Retinal pigment epithelial cell (primary cell): ENCODE measurements at regions not wholly inside any gene's neighbourhood (a gene's known extent, or its start where the extent isn't known, plus 50 kb on each side); places are given as distances from the start of the nearest gene placed in this dataset.
"Not testable (repeated sequence)": the region's sequence is repeated elsewhere in the genome, so short reads cannot be mapped to it uniquely, and the experiment has no call there.

Experiments
- DNase-seq: peaks from one replicate; pipeline ENCODE4 v3.0.0-alpha.2; 2010; ENCODE audit warnings: low read depth
- H3K4me3 ChIP-seq: 2 replicates; pipeline ENCODE4 v1.5.1; 2011; ENCODE audit warnings: mild to moderate bottlenecking, low read length, control low read depth, moderate library complexity
- CTCF ChIP-seq: conservative IDR thresholded peaks from 2 replicates; pipeline ENCODE4 v1.5.1; 2011; ENCODE audit warnings: low read depth, low read length, control low read depth, inconsistent platforms

GRCh38 chr3:181484026-181484425 is 227.7 kb upstream of the SOX2 start:
- no peak for DNase-seq
- no peak for TF ChIP-seq CTCF
- H3K4me3 ChIP-seq = no peak overlapping the region

- DNase-seq = not testable (repeated sequence)
Observed at GRCh38 chr3:181475146-181475545, 236.6 kb upstream of the SOX2 start.

DNA sequence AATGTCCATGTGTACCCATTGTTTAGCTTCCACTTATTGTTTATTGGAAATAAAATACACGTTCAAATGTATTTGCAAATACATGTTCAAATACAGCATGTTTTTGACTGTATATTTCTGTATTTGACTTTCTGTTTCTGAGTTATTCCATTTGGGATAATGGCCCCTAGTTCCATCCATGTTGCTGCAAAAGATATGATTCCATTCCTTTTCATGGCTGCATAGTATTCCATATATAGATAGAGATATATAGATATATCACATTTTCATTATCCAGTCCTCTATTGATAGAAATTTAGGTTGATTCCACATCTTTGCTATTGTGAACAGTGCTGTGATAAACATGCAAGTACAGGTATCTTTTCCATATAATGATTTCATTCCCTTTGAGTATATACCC is 241.4 kb upstream of the SOX2 start:
- no peak for TF ChIP-seq CTCF
- no peak for DNase-seq
- H3K4me3 ChIP-seq = no peak overlapping the region

More at GRCh38 chr3:181475146-181475545, 236.6 kb upstream of the SOX2 start:
- H3K4me3 ChIP-seq = not testable (repeated sequence)

- TF ChIP-seq CTCF = no peak
- H3K4me3 ChIP-seq = no peak overlapping the region
- DNase-seq = no peak
Observed at GRCh38 chr3:181464033-181464694, 247.6 kb upstream of the SOX2 start.

DNA sequence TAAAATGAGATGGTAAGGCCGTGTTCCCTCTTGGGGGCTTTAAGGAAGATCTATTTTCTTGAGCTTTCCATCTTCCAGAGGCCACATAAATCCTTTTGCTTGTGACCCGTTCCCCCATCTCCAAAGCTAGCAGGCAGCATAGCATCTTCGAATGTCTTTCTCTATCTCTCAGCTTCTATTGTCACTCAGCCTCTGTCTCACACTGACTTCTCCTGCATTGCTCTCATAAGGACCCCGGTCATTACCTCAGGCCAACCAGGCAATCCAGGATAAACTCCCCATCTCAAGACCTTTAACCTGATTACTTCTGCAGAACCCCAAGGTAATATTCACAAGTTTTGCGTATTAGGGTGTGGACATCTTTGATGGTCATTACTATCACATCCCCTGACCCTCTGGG is 250.3 kb upstream of the SOX2 start:
- no peak overlapping the region for H3K4me3 ChIP-seq
- no peak for TF ChIP-seq CTCF
- no peak for DNase-seq

GRCh38 chr3:181459516-181459915 is 252.2 kb upstream of the SOX2 start:
- no peak for TF ChIP-seq CTCF
- DNase-seq = no peak
- H3K4me3 ChIP-seq = no peak overlapping the region

DNA sequence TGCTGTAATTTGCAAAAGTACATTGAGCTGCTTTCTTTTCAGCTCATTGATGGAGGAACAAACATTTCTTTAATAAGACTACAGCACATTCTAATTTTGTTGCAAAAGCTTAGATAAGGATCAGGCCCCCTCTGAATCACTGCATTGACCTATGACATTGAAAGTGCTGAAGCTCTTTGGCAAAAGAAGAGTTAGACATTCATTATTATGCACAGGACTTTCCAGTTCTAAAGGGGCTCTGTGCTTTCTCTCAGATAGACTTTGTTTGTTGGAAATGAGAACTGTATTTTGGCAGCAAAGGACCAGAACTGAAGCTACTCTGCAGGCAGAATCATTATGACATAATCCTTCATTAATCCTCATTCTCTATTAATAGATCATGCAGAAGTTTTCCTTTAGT is 252.9 kb upstream of the SOX2 start:
- DNase-seq = peak; percentile 11
- no peak for TF ChIP-seq CTCF
- no peak overlapping the region for H3K4me3 ChIP-seq
